ENCODE measurements at regions not wholly inside any gene's neighbourhood (a gene's known extent, or its start where the extent isn't known, plus 50 kb on each side); places are given as distances from the start of the nearest gene placed in this dataset.

DNA sequence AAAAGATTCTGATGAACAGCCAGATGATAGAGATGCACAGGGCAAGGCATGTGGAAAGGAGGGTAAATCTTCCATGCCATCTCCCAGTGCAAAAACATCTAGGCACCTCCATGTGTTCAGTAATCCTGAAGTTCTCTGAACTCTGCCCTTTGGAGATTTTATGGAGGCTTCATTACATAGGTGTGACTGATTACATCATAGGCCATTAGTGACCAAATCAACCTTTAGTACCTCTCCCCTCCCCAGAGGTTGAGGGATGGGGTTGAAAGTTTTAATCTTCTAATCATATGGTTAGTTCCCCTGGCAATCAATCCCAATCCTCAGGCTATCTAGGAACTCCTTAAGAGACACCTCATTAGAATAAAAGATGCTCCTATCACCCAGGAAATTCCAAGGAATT is 2190.2 kb upstream of the PIK3C3 start:
- Histone ChIP-seq H3K27me3 (ENCODE audit: insufficient read depth, insufficient read length) (no peaks in the 10 kb centered on the region), H3K36me3 (ENCODE audit: insufficient read depth, insufficient read length, low read length) (peaks cover 4% of the 10 kb centered on the region), H3K9ac (ENCODE audit: insufficient read length, low read depth) (no peak overlapping the region), H3K9me3 (ENCODE audit: insufficient read depth, low read length) (no peaks in the 10 kb centered on the region), H3K4me1 (ENCODE audit: insufficient read depth, insufficient read length) (no peaks in the 10 kb centered on the region), H3K4me3 (ENCODE audit: insufficient read length, low read depth) (no peak overlapping the region)
- no peak for TF ChIP-seq YY1 (IDR thresholded peaks at IDR 0.05; ENCODE audit: insufficient read depth, insufficient read length)
- TF ChIP-seq ZNF274 (IDR thresholded peaks at IDR 0.05; ENCODE audit: low read depth, low read length): no peak
- TF ChIP-seq SUZ12 (IDR thresholded peaks at IDR 0.05; ENCODE audit: extremely low read depth, insufficient read depth, insufficient read length): no peak
- DNase-seq (ENCODE audit: low read depth, low spot score): no peak

DNA sequence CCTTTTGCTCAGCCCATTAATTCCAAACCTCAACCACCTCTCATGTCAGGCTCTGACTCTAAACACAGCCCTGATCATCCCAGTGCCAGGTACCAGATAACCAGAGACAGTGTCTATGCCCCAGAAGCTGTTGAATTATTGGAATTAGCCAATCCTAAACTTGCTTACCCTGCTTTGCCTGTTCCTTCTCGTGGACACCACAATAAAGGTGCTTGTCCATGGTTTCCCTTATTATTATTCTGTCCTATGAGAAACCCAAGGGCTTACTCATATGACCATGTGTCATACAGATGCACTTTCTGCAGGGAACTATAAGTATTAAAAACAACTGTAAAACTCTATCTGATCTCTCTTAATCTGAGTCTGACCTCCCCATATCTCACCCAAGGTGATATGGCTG is 2193.8 kb upstream of the PIK3C3 start:
- no peak overlapping the region for H3K9ac ChIP-seq (ENCODE audit: insufficient read length, low read depth)
- no peak for DNase-seq (ENCODE audit: low read depth, low spot score)
- TF ChIP-seq ZNF274 (IDR thresholded peaks at IDR 0.05; ENCODE audit: low read depth, low read length): no peak
- no peak for TF ChIP-seq SUZ12 (IDR thresholded peaks at IDR 0.05; ENCODE audit: extremely low read depth, insufficient read depth, insufficient read length)
- no peaks in the 10 kb centered on the region for H3K9me3 ChIP-seq (ENCODE audit: insufficient read depth, low read length)
- no peaks in the 10 kb centered on the region for H3K4me1 ChIP-seq (ENCODE audit: insufficient read depth, insufficient read length)
- H3K4me3 ChIP-seq (ENCODE audit: insufficient read length, low read depth): no peak overlapping the region
- H3K27me3 ChIP-seq (ENCODE audit: insufficient read depth, insufficient read length): no peaks in the 10 kb centered on the region
- H3K36me3 ChIP-seq (ENCODE audit: insufficient read depth, insufficient read length, low read length): peaks cover 4% of the 10 kb centered on the region

DNA sequence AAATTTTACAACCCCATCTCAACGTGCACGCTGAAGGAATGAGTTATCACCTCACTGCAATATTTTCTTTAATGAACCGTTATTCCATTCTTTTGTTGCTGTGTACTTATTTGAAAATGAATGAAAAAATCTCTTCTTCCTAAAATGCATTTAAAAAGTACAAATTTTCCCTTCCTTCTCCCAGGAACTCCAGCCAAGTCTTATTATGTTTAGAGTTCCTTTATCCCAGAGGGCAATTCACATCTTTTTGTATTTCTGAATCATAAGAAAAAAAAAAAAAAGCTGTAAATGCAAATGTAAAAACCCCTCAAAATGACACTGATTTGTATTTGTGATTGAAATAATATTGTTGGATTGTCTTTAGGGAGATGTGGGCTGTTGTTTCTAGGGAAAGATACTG is 2194.3 kb upstream of the CELF4 start:
- no peak for DNase-seq (ENCODE audit: low read depth, low spot score)
- H3K36me3 ChIP-seq (ENCODE audit: insufficient read depth, insufficient read length, low read length): peaks cover 4% of the 10 kb centered on the region
- no peaks in the 10 kb centered on the region for H3K9me3 ChIP-seq (ENCODE audit: insufficient read depth, low read length)
- no peaks in the 10 kb centered on the region for H3K4me1 ChIP-seq (ENCODE audit: insufficient read depth, insufficient read length)
- TF ChIP-seq ZNF274 (IDR thresholded peaks at IDR 0.05; ENCODE audit: low read depth, low read length): no peak
- no peak for TF ChIP-seq SUZ12 (IDR thresholded peaks at IDR 0.05; ENCODE audit: extremely low read depth, insufficient read depth, insufficient read length)
- TF ChIP-seq YY1 (IDR thresholded peaks at IDR 0.05; ENCODE audit: insufficient read depth, insufficient read length): no peak
- no peak overlapping the region for H3K9ac ChIP-seq (ENCODE audit: insufficient read length, low read depth)
- H3K4me3 ChIP-seq (ENCODE audit: insufficient read length, low read depth): no peak overlapping the region
- H3K27me3 ChIP-seq (ENCODE audit: insufficient read depth, insufficient read length): no peaks in the 10 kb centered on the region

DNA sequence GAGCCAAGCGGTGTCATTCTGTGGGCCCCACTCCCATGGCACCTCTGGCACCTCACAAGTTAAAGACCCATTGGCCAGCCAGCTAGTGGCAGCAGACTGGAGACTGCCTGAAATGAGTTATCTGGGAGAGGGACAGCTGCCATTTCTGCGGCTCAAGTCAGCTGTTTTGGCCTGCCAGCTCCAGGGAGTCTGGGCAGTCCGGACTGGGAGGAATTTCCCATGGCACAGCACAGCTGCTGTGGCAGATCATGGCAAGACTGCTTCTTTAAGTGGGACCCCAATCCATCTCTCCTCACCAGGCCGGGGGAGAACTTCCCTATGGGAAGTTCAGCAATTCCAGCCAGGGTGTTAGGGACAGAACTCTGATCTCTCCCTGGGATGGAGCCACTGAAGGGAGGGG is 2187.6 kb upstream of the CELF4 start:
- TF ChIP-seq YY1 (IDR thresholded peaks at IDR 0.05; ENCODE audit: insufficient read depth, insufficient read length) (no peak), SUZ12 (IDR thresholded peaks at IDR 0.05; ENCODE audit: extremely low read depth, insufficient read depth, insufficient read length) (no peak), ZNF274 (IDR thresholded peaks at IDR 0.05; ENCODE audit: low read depth, low read length) (no peak)
- H3K9me3 ChIP-seq (ENCODE audit: insufficient read depth, low read length): peaks cover 17% of the 10 kb centered on the region
- no peaks in the 10 kb centered on the region for H3K27me3 ChIP-seq (ENCODE audit: insufficient read depth, insufficient read length)
- H3K36me3 ChIP-seq (ENCODE audit: insufficient read depth, insufficient read length, low read length): peaks cover 11% of the 10 kb centered on the region
- DNase-seq (ENCODE audit: low read depth, low spot score): no peak
- H3K4me3 ChIP-seq (ENCODE audit: insufficient read length, low read depth): no peak overlapping the region
- no peaks in the 10 kb centered on the region for H3K4me1 ChIP-seq (ENCODE audit: insufficient read depth, insufficient read length)
- no peak overlapping the region for H3K9ac ChIP-seq (ENCODE audit: insufficient read length, low read depth)

DNA sequence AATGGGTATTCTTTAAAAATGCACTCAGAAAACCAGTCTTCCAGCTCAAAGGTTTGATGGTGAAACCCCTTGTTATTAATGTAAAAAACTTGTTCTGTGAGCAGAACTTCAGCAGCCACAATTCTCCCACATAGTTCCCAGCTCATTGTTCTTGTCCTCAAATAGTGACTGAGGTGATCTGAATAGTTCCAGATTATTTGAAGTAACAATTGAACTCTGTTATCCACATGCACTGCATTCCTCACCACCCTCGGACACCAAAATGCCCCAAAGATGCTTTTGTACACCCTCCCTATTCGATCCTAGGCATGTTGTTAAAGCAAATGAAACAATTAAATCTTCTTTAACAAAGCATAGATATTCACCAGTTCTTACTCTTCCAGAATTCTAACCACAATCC is 2186.8 kb upstream of the CELF4 start:
- TF ChIP-seq YY1 (IDR thresholded peaks at IDR 0.05; ENCODE audit: insufficient read depth, insufficient read length): no peak
- TF ChIP-seq ZNF274 (IDR thresholded peaks at IDR 0.05; ENCODE audit: low read depth, low read length): no peak
- TF ChIP-seq SUZ12 (IDR thresholded peaks at IDR 0.05; ENCODE audit: extremely low read depth, insufficient read depth, insufficient read length): no peak
- no peaks in the 10 kb centered on the region for H3K4me1 ChIP-seq (ENCODE audit: insufficient read depth, insufficient read length)
- no peak for DNase-seq (ENCODE audit: low read depth, low spot score)
- no peak overlapping the region for H3K4me3 ChIP-seq (ENCODE audit: insufficient read length, low read depth)
- H3K9me3 ChIP-seq (ENCODE audit: insufficient read depth, low read length): peaks cover 17% of the 10 kb centered on the region
- H3K9ac ChIP-seq (ENCODE audit: insufficient read length, low read depth): no peak overlapping the region
- H3K36me3 ChIP-seq (ENCODE audit: insufficient read depth, insufficient read length, low read length): peaks cover 13% of the 10 kb centered on the region
- no peaks in the 10 kb centered on the region for H3K27me3 ChIP-seq (ENCODE audit: insufficient read depth, insufficient read length)

DNA sequence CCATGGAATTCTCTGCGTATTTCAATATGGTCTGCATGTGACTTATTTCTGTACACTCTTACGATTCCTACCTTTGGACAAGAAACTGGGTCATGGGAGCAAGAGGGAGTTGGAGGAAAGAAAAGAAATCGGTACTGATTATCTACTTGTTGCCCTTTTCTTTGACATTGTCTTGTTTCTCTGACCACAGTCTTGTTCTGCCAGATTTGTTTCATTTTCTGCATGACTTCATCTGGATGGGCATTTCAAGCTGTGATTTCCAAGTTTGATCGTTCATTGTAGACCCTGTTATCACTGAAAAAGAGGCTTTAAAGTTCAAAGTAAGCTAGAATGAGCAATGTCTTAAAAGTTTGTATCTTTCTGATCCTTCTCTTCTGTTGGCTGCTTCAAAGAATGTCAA is 2186.3 kb upstream of the CELF4 start:
- no peaks in the 10 kb centered on the region for H3K4me1 ChIP-seq (ENCODE audit: insufficient read depth, insufficient read length)
- no peaks in the 10 kb centered on the region for H3K27me3 ChIP-seq (ENCODE audit: insufficient read depth, insufficient read length)
- no peak overlapping the region for H3K4me3 ChIP-seq (ENCODE audit: insufficient read length, low read depth)
- TF ChIP-seq ZNF274 (IDR thresholded peaks at IDR 0.05; ENCODE audit: low read depth, low read length): no peak
- no peak for TF ChIP-seq SUZ12 (IDR thresholded peaks at IDR 0.05; ENCODE audit: extremely low read depth, insufficient read depth, insufficient read length)
- TF ChIP-seq YY1 (IDR thresholded peaks at IDR 0.05; ENCODE audit: insufficient read depth, insufficient read length): no peak
- H3K9me3 ChIP-seq (ENCODE audit: insufficient read depth, low read length): peaks cover 17% of the 10 kb centered on the region
- H3K9ac ChIP-seq (ENCODE audit: insufficient read length, low read depth): no peak overlapping the region
- H3K36me3 ChIP-seq (ENCODE audit: insufficient read depth, insufficient read length, low read length): peaks cover 13% of the 10 kb centered on the region
- no peak for DNase-seq (ENCODE audit: low read depth, low spot score)

DNA sequence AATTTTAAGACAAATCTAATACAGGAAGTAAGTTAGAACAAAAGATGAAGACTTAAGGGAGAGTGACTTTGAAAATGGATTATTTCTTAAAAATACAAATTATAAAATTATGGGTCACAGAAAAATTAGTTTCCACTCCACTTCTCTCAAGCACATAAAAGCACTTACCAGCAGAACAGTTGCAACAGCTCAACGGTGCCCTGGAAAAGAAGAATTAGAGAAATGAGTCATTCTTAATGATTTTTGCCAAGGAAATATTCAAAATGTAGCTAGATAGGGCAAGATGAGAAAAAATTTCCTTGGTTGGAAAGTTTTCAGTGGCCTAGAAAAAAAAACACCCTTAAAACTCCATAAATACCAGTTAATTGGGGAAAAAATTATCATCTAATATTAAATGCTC is 2185.6 kb upstream of the CELF4 start:
- no peak overlapping the region for H3K9ac ChIP-seq (ENCODE audit: insufficient read length, low read depth)
- TF ChIP-seq SUZ12 (IDR thresholded peaks at IDR 0.05; ENCODE audit: extremely low read depth, insufficient read depth, insufficient read length) (no peak), YY1 (IDR thresholded peaks at IDR 0.05; ENCODE audit: insufficient read depth, insufficient read length) (no peak), ZNF274 (IDR thresholded peaks at IDR 0.05; ENCODE audit: low read depth, low read length) (no peak)

DNA sequence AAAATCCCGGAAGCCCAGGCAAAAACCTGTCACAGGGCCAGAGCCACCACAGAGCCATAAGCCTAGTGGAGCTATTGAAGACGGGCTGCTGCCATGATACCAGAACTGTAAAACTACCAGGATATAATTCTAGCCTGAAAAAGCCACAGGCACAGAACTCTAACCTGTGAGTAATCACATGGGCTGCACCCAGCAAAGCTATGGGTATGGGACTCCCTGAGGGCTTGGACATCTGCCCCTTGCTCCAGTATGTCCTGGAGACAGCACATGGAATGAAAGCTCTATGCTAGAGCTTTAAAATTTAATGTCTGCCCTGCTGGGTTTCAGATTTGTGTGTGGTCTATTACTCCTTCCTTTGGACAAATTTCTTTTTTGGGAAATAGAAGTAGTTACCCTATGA is 2183.6 kb upstream of the CELF4 start:
- no peak for TF ChIP-seq YY1 (IDR thresholded peaks at IDR 0.05; ENCODE audit: insufficient read depth, insufficient read length)
- TF ChIP-seq SUZ12 (IDR thresholded peaks at IDR 0.05; ENCODE audit: extremely low read depth, insufficient read depth, insufficient read length): no peak
- TF ChIP-seq ZNF274 (IDR thresholded peaks at IDR 0.05; ENCODE audit: low read depth, low read length): no peak
- peaks cover 17% of the 10 kb centered on the region for H3K9me3 ChIP-seq (ENCODE audit: insufficient read depth, low read length)
- H3K27me3 ChIP-seq (ENCODE audit: insufficient read depth, insufficient read length): no peaks in the 10 kb centered on the region
- no peak overlapping the region for H3K4me3 ChIP-seq (ENCODE audit: insufficient read length, low read depth)
- no peaks in the 10 kb centered on the region for H3K4me1 ChIP-seq (ENCODE audit: insufficient read depth, insufficient read length)
- H3K36me3 ChIP-seq (ENCODE audit: insufficient read depth, insufficient read length, low read length): peaks cover 13% of the 10 kb centered on the region
- no peak for DNase-seq (ENCODE audit: low read depth, low spot score)
- no peak overlapping the region for H3K9ac ChIP-seq (ENCODE audit: insufficient read length, low read depth)

More for the DNA sequence above, 2185.6 kb upstream of the CELF4 start:
- DNase-seq (ENCODE audit: low read depth, low spot score): no peak
- peaks cover 13% of the 10 kb centered on the region for H3K36me3 ChIP-seq (ENCODE audit: insufficient read depth, insufficient read length, low read length)
- H3K9me3 ChIP-seq (ENCODE audit: insufficient read depth, low read length): peaks cover 17% of the 10 kb centered on the region
- H3K4me3 ChIP-seq (ENCODE audit: insufficient read length, low read depth): no peak overlapping the region
- no peaks in the 10 kb centered on the region for H3K4me1 ChIP-seq (ENCODE audit: insufficient read depth, insufficient read length)
- H3K27me3 ChIP-seq (ENCODE audit: insufficient read depth, insufficient read length): no peaks in the 10 kb centered on the region

All from NT2/D1 (cell line).